Progenitor cell of endocrine pancreas (in vitro differentiated cells): ENCODE measurements at regions not wholly inside any gene's neighbourhood (a gene's known extent, or its start where the extent isn't known, plus 50 kb on each side); places are given as distances from the start of the nearest gene placed in this dataset.
A peak's percentile ranks its signal among the peaks of the same experiment; 100 is the strongest.

Source experiments
- DNase-seq: peaks from one replicate; pipeline ENCODE4 v3.0.0; 2021; ENCODE audit warnings: low spot score; ENCODE audit not compliant: unreplicated experiment
- H3K27ac Mint-ChIP-seq: 2 replicates; pipeline ENCODE4 v1.8.0; 2021; ENCODE audit warnings: mild to moderate bottlenecking, moderate library complexity, mixed read lengths
- H3K27me3 Mint-ChIP-seq: 2 replicates; pipeline ENCODE4 v1.8.0; 2021; ENCODE audit warnings: mixed read lengths
- H3K36me3 Mint-ChIP-seq: 2 replicates; pipeline ENCODE4 v1.8.0; 2022; ENCODE audit warnings: mixed read lengths; ENCODE audit not compliant: insufficient read depth
- H3K4me1 Mint-ChIP-seq: 2 replicates; pipeline ENCODE4 v1.8.0; 2021; ENCODE audit warnings: low read depth, mixed read lengths
- H3K4me3 Mint-ChIP-seq: 2 replicates; pipeline ENCODE4 v1.8.0; 2021; ENCODE audit warnings: low read depth, mild to moderate bottlenecking, moderate library complexity, mixed read lengths
- H3K9me3 Mint-ChIP-seq: 2 replicates; pipeline ENCODE4 v1.8.0; 2021; ENCODE audit warnings: low read depth, mixed read lengths
- TF ChIP-seq, protein P1 (sequence below): fragments of 200-600 bp; sonication (generic); IDR thresholded peaks from one replicate; pipeline ENCODE4 v1.5.0; 2021; ENCODE audit warnings: antibody characterized with exemption, mild to moderate bottlenecking; ENCODE audit not compliant: unreplicated experiment

DNA sequence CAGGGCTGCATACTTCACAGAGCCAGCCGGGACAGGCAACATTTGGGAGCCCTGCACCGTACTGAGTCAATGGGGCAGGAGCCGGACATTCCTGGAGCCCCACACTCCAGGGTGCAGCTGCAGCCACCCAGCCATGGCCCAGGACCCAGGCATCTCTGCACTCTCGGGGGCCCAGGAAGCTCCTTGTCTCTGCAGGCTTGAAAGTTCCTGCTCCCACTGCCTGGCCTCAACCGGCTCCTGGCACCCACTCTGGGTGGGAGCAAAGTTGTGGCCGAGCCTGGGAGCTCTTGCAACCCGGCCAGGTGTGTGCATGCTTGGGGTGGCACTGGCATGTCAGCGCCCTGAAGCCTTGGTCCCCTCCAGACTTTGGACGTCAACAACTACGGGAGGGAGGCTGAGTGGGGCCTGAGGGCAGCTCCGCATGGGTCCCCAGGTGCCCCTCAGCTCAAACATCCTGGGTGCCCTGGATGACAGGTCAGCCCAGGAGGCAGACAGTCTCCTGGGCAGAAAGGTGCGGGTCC is 833.5 kb upstream of the CADM2 start:
- H3K27me3 Mint-ChIP-seq, result no peaks in the 10 kb centered on the region
- no peak overlapping the region for H3K4me3 Mint-ChIP-seq
- H3K36me3 Mint-ChIP-seq, result no peaks in the 10 kb centered on the region

DNA sequence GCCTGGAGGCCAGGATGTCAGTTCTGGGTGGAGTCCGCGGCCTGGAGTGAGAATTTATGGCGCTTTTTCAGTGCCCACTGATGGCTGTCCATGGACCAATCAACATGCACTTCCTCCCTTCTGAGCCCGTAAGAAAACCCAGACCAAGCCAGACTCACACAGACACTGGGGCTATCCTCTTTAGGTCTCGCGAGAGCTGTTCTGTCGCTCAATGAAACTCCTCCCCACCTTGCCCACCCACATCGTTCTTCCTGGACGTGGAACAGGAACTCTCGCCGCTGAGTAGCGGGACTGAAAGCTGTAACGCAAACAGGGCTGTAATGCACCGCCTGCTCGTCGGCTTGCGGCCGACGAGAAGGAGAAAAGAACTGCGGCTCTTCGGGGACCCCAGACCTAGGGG is 833.0 kb upstream of the CADM2 start:
- peaks cover 3% of the 10 kb centered on the region for H3K9me3 Mint-ChIP-seq
- no peaks in the 10 kb centered on the region for H3K27me3 Mint-ChIP-seq
- H3K4me1 Mint-ChIP-seq, result no peaks in the 10 kb centered on the region
- TF ChIP-seq, protein P1, sequence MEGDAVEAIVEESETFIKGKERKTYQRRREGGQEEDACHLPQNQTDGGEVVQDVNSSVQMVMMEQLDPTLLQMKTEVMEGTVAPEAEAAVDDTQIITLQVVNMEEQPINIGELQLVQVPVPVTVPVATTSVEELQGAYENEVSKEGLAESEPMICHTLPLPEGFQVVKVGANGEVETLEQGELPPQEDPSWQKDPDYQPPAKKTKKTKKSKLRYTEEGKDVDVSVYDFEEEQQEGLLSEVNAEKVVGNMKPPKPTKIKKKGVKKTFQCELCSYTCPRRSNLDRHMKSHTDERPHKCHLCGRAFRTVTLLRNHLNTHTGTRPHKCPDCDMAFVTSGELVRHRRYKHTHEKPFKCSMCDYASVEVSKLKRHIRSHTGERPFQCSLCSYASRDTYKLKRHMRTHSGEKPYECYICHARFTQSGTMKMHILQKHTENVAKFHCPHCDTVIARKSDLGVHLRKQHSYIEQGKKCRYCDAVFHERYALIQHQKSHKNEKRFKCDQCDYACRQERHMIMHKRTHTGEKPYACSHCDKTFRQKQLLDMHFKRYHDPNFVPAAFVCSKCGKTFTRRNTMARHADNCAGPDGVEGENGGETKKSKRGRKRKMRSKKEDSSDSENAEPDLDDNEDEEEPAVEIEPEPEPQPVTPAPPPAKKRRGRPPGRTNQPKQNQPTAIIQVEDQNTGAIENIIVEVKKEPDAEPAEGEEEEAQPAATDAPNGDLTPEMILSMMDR, result no peak
- H3K27ac Mint-ChIP-seq, result no peak overlapping the region
- H3K36me3 Mint-ChIP-seq, result no peaks in the 10 kb centered on the region
- no peak for DNase-seq
- no peak overlapping the region for H3K4me3 Mint-ChIP-seq

More for the DNA sequence above, 833.5 kb upstream of the CADM2 start:
- Mint-ChIP-seq H3K4me1 (peaks cover 2% of the 10 kb centered on the region), H3K27ac (no peak overlapping the region), H3K9me3 (peaks cover 3% of the 10 kb centered on the region)
- no peak for DNase-seq
- TF ChIP-seq, protein P1, result no peak

DNA sequence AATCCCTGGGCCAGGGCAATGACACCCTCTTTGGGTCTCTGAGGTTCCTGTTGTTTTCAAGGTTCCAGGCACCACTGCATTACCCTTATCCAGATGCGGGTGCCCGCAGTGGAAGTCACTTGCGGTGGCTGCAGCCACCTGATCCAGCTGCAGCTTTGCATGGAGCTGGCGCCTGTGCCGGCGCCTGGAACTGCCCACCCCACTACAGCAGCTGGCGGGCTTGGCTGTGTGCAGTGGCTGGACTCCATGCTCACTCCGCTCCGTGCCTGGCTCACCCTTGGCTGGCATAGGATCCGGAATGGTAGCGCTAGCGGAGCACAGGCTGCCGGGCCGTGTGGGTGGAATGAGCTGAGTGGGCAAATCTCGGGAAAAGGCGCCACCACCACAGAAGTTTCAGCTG is 832.6 kb upstream of the CADM2 start:
- Mint-ChIP-seq H3K4me3 (no peak overlapping the region), H3K27me3 (no peaks in the 10 kb centered on the region), H3K27ac (no peak overlapping the region), H3K4me1 (no peaks in the 10 kb centered on the region), H3K9me3 (peaks cover 3% of the 10 kb centered on the region), H3K36me3 (no peaks in the 10 kb centered on the region)
- TF ChIP-seq, protein P1, result no peak
- DNase-seq, result no peak

DNA sequence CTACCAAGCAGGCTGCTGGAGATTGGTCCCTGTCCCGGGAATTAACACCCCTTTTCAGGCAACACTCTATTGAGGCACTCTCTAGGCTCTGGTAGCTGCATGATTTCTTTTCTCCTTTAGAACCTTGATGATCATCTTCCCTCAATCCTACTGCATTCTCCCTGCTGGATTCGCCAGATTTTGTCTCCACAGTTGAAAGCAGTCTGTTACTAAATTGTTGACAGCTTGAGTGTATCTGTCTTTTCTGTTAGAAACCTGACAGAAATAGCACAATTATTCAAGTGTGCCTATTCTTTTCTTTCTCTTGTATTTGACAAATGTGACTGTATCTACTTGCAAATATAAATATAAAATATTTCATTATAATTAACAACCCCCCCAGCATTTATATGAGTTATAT is 830.8 kb upstream of the CADM2 start:
- Mint-ChIP-seq H3K27ac (no peak overlapping the region), H3K36me3 (no peaks in the 10 kb centered on the region), H3K4me3 (no peak overlapping the region), H3K4me1 (no peaks in the 10 kb centered on the region), H3K27me3 (no peaks in the 10 kb centered on the region), H3K9me3 (peaks cover 3% of the 10 kb centered on the region)
- TF ChIP-seq, protein P1, result no peak
- no peak for DNase-seq

DNA sequence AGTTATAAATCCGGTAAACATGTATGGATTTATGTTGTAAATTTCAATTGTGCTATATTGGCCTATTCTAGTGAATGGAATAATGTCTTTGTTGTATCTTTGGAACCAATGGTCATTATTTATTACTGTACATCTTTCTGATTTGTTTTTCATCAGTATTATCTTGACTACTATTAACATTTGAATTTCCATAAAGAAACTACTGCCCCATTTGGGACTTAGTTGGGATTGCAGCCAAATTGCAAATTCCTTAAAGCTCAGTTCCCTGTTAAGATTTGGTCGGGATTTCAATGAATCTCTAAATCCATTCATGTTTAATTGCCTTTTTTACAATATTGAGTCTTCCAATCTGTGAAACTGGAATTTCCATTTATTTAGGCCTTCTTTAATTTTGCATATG is 822.4 kb upstream of the CADM2 start:
- DNase-seq, result no peak
- Mint-ChIP-seq H3K4me3 (no peak overlapping the region), H3K9me3 (no peaks in the 10 kb centered on the region), H3K36me3 (no peaks in the 10 kb centered on the region), H3K27ac (no peak overlapping the region), H3K4me1 (no peaks in the 10 kb centered on the region), H3K27me3 (no peaks in the 10 kb centered on the region)
- TF ChIP-seq, protein P1, result peak; percentile 34
